ENCODE measurements at regions not wholly inside any gene's neighbourhood (a gene's known extent, or its start where the extent isn't known, plus 50 kb on each side); places are given as distances from the start of the nearest gene placed in this dataset.
A peak's percentile ranks its signal among the peaks of the same experiment; 100 is the strongest.
"Not testable (repeated sequence)": the region's sequence is repeated elsewhere in the genome, so short reads cannot be mapped to it uniquely, and the experiment has no call there.

DNA sequence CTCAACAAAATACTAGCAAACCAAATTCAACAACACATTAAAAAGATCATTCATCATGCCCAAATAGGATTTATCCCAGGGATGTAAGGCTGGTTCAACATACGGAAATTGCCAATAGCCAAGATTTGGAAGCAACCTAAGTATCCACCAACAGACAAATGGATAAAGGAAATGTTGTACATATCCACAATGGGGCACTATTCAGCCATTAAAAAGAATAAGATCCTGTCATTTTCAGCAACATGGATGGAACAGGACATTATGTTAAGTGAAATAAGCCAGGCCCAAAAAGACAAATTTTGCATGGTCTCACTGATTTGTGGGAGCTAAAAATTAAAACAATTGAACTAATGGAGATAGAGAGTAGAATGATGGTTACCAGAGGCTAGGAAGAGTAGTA, 82.0 kb upstream of the FAM241A start:
- no peak for DNase-seq

DNA sequence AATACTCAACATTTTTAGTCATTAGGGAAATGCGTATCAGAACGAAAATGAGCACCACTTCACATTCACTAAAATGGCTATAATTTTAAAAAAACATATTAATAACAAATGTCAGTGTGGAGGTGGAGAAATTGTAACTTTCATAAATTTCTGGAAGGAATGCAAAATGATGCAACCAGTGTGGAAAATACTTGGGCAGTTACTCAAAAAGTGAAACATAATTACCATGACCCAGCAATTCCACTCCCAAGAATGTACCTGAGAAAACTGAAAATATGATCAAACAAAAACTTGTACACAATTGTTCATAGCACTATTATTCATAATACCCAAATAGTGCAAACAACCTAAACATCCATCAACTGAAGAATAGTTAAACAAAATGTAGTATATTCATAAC, 76.1 kb upstream of the FAM241A start:
- DNase-seq = no peak

DNA sequence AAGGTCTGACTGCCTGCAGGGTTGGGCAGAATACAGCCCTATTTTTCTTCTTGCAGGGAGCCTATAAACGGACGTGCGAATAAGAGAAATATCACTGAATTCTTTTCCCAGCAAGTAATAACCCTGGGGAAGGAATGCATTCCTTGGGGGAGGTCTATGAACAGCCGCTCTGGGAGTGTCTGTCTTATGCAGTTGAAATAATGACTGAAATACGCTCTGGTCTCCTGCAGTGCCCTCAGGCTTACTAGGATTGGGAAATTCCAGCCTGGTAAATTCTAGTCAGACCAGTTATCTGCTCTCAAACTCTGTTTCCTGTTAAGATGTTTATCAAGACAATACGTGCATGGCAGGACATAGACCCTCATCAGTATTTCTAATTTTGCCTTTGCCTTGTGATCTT, 72.1 kb upstream of the FAM241A start:
- DNase-seq = no peak

DNA sequence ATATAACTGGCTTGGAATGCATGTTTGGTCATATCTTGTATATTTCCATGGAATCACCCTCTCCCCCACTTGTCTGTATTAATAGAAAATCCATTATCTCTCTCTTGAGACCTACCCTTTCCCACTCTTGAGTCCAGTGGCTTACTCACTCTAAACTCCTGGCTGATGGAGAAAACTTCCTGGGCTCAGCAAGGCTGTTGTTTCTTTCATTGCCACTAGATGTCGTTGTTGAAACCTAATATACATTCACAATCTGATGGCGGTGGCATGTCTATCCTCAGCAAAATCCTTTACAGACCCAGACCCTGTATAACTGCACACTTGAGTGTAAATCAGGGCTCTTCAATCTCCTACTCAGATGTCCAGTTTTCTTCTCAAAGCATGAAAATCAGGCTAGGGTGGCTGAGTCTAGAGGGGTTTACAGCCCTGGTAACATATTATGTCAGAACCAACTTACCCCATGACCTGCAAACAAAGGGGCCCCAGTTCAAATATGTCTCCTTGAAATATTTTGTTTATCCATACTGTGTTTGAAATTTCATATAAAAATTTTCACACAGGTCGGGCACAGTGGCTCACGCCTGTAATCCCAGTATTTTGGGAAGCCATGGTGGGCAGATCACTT, 70.0 kb upstream of the FAM241A start:
- DNase-seq = peak; percentile 52

DNA sequence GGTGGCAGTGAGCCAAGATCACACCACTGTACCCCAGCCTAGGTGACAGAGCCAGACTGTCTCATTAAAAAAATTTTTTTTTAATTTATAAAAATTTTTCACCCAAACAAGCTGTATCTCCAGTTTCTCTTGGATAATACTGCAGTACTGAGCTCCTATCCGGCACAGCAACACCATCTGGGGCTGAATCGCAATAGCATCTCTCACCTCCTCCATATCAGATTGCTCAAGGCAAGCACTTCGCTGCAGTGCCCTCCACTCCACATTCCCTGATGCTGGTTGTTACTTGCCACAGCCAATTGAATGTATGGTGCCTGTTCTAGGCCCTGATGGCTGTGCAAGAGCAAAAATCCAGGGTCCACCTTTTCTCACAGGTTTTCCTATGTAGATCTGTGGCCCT, 69.3 kb upstream of the FAM241A start:
- no peak for DNase-seq

DNA sequence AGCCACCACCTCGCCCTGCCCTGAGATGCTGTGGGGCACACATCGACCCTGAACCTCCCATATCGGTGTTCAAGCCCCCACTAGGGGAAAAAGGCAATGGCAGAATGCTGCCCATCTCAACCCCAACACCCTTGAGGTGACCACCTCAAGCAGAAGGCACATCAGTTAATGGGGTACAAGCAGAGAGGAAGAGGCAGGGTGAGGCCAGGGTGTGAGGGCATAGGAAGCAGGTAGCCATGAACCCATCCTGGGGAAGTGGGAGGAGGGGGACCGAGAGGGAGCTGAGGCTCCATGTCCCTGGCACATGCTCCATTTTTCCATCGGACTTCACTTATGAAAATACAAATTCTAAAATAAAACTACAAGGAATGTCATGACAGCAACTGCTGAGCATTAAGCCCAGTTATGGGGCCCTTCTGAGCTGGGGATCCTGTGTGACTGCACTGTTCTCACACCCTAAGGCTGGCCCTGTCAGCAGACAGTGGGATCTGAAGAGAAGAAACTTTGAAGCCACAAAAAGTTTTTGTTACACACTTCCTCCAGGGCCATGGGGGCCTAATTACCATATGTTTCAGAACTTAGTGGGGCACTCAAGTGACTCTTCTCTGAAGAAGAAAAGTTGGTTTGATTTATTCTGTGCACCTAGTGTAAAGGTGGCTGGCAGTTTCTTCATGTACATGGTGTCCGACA, 68.2 kb upstream of the FAM241A start:
- no peak for DNase-seq

DNA sequence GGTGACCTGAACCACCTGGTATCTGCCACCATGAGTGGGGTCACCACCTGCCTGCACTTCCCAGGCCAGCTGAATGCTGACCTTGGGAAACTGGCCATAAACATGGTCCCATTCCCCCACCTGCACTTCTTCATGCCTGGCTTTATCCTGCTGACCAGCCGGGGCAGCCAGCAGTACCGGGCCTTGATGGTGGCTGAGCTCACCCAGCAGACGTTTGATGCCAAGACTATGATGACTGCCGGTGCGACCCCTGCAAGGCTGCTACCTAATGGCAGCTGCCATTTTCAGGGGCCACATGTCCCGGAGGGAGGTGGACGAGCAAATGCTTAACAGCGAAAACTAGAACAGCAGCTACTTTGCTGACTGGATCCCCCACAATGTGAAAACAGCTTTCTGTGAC, 67.5 kb upstream of the FAM241A start:
- no peak for DNase-seq

DNA sequence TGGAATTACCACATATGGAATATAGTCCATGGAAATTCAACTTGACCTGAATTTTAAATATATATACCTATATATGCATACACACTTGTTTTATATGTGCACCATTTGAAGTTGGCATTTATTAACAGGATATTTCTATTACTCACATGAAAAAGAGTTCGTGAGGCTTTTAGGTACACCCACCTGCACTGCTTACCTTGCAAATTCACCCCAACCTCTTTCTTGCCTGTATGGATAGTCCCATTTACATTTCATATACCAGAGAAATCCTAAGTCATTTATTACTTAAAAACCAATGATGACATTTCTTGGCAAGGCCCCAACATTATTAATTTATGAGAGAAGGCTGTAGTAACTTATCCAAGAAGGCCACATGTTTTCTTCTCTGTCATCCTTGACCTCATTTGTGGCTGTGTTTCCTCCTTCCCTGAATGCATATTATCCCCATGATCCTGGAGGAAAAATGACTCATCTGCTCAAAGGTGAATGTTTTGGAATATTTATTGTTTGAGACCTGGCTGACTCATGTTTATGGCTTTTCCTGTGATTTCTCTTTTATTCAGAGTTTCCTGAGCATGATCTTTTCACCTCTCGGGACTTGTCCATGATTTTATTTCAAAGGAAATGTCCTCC, 62.2 kb upstream of the FAM241A start:
- no peak for DNase-seq

DNA sequence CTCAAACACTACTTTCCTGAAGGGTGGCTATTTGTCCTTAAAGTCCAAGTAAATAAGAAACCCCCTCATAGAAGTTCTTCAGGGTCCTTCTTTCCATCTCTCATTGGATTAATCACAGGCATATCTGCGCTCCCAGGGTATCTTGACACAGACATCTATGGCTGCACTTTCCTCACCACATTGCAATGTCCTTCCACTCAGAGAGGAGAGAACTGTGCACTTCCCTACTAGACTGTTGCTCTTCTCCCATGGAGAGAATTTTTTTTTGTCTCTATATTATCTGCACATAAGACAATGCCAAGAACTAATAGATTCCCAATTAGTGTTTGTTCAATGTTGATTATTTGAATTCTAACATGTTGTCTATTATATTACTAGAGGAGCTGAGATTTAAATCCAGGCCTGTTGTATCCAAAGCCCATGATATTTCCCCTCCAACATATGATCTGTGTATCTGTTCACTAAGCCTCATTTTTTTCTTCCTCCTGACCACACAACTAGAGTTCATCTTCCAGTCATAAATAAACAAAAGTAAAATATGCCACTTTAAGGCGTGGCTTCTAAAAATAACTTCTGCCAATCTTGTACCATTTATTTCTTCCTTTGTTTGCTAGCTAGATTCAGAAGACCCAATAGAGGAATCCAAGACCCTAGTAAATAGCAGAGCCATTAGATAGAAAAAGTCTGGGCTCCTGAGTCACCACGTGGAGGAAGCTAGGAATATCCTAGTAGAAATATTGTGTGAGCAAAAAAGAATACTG, 61.5 kb upstream of the FAM241A start:
- no peak for DNase-seq

DNA sequence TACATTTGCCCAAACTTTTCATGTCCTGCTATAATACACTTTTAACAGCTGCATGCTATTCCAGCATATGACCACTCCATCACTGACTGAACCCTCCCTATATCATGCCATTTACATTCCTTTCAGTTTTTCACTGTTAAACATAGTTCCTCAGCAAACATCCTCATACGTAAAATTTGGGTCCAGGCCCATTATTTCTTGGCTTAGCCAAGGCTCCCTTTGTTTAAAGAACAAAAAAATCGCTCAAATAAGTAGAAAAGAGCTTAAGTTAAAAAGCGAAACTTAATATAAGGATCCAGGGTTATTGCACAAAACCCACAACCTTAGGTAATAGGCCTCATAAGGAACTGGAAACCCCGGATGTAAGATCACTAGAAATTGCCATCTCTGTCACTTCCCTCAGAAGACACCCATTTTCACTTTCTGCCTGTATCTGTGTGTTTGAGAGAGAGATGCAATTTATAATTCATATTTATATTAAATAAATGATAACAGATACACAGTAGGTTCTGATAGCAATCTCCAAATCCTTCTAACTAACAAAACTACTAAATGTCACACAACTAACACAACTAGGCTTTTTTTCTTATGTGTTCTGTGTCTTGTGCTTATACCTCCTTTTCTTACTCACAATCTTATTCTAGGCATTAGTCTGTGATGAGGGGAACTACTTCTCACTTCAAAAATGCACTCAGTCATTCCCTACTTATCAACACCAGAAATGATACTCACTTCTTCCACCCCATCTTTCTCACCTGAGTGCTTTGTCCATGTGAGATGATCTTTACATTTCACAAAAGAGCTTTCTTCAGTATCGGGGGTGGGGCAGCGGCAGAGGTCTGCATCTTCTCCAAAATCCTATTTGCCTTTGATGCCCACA, 59.9 kb upstream of the FAM241A start:
- DNase-seq = peak; percentile 10

DNA sequence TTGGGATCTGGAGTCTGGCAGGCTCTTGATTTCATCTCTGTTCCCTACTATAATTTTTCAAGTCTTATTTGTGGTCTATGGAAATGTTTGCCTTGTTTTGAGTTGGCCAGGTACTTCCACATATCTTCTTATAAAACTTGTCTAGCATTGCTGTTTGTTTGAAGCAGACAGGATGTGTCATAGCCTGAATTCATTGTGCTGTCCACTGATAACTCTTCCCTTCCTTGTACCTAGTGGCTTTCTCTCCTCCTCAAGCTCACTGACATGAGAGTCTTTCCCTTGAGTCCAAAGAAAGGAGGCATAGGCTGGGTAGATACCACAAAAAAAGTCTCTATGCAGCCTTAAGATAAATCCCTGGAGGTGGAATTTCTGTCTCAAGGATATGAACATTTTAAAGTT, 59.2 kb upstream of the FAM241A start:
- DNase-seq = no peak

DNA sequence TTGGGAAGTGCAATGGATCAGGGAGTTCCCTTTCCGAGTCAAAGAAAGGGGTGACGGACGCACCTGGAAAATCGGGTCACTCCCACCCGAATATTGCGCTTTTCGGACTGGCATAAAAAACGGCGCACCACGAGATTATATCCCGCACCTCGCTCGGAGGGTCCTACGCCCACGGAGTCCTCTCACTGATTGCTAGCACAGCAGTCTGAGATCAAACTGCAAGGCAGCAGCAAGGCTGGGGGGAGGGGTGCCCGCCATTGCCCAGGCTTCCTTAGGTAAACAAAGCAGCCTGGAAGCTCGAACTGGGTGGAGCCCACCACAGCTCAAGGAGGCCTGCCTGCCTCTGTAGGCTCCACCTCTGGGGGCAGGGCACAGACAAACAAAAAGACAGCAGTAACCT, 58.6 kb upstream of the FAM241A start:
- not testable (repeated sequence) for DNase-seq

DNA sequence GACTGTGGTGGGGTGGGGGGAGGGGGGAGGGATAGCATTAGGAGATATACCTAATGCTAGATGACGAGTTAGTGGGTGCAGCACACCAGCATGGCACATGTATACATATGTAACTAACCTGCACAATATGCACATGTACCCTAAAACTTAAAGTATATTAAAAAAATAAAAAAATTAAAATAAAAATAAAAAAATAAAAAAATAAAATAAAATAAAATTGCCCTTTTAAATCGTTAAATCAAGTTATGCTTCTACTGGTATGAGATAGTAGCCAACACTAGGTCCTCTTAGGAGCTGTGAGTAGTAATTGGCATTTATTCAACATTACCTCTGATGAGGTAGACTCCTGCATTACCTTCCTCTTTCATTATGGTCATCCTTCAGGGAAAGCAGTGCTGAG, 52.9 kb upstream of the FAM241A start:
- not testable (repeated sequence) for DNase-seq

DNA sequence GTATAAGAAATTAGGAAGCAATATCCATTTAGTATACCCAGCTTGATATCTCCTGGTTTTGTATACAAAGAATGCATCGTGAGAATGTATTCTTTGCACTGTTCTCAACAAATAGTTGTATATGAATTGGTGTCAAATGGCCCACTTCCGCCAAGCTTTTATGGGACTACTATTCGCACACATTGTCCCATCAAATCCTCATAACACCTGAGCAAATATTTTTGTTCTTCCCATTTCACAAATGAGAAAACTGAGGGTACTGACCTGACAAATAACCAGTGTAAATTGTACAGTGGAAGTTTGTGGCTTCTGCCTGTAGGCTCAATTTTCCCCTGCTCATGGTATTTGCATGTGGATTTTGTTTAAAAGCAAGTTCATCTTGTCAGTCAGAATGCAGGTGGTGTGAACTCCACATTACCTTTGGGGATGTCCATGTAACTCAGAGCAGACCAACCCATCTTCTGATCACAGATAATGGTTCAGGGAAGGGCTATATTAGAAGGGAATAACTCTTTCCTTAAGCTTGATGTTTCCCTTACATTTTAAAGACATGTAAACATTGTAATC, 51.5 kb upstream of the FAM241A start:
- no peak for DNase-seq

DNA sequence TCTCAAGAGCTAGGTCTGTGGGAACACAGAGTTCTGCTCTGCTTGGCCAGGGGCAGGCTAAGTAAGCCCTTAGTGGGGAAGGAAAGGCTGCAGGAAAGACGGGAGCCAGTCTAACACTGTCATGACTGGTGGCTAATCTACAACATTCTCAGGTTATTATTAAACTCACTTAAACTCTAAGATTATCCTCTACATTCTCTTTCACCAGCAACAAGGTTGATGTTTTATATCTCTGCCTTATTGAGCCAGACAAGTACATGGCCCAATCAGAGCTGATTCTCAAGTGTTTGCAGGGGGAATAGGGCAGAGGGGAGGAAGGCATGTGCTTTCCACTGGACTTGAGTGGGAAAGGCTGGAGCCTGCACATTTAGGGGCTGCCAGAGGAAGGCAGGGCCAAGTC, 50.9 kb upstream of the FAM241A start:
- DNase-seq = no peak
